ENCODE measurements at regions not wholly inside any gene's neighbourhood (a gene's known extent, or its start where the extent isn't known, plus 50 kb on each side); places are given as distances from the start of the nearest gene placed in this dataset.
"Not testable (repeated sequence)": the region's sequence is repeated elsewhere in the genome, so short reads cannot be mapped to it uniquely, and the experiment has no call there.

- TF ChIP-seq ZFX (IDR thresholded peaks at IDR 0.05) (no peak), CTCF (conservative IDR thresholded peaks at IDR 0.05) (no peak)
- no peak overlapping the region for H3K27ac ChIP-seq
Observed at GRCh38 chr11:22930816-22931594, 70.7 kb upstream of the CCDC179 start.

- no peak overlapping the region for H3K27ac ChIP-seq
- no peak for TF ChIP-seq CTCF (conservative IDR thresholded peaks at IDR 0.05)
- no peak for TF ChIP-seq ZFX (IDR thresholded peaks at IDR 0.05)
Observed at GRCh38 chr11:22938691-22939090, 78.4 kb upstream of the CCDC179 start.

- H3K27ac ChIP-seq = not testable (repeated sequence)
Observed at GRCh38 chr11:22941544-22941943, 81.3 kb upstream of the CCDC179 start.

GRCh38 chr11:22957786-22958185 lies 97.5 kb upstream of the CCDC179 start:
- H3K27ac ChIP-seq = peak overlapping the region; percentile 42; the same call in 1 of the 2 replicates
- no peak for TF ChIP-seq ZFX (IDR thresholded peaks at IDR 0.05)
- TF ChIP-seq CTCF (conservative IDR thresholded peaks at IDR 0.05) = no peak

- no peak for TF ChIP-seq CTCF (conservative IDR thresholded peaks at IDR 0.05)
- no peak for TF ChIP-seq ZFX (IDR thresholded peaks at IDR 0.05)
- no peak overlapping the region for H3K27ac ChIP-seq
Observed at GRCh38 chr11:22974251-22974650, 114.0 kb upstream of the CCDC179 start.

- no peak overlapping the region for H3K27ac ChIP-seq
- TF ChIP-seq CTCF (conservative IDR thresholded peaks at IDR 0.05) (no peak), ZFX (IDR thresholded peaks at IDR 0.05) (no peak)
Observed at GRCh38 chr11:22976146-22976545, 115.9 kb upstream of the CCDC179 start.

- no peak for TF ChIP-seq ZFX (IDR thresholded peaks at IDR 0.05)
- TF ChIP-seq CTCF (conservative IDR thresholded peaks at IDR 0.05) = no peak
- H3K27ac ChIP-seq = no peak overlapping the region
Observed at GRCh38 chr11:22982903-22983302, 122.6 kb upstream of the CCDC179 start.

GRCh38 chr11:22984045-22984444 lies 123.8 kb upstream of the CCDC179 start:
- no peak for TF ChIP-seq ZFX (IDR thresholded peaks at IDR 0.05)
- TF ChIP-seq CTCF (conservative IDR thresholded peaks at IDR 0.05) = no peak
- no peak overlapping the region for H3K27ac ChIP-seq

Measured in C4-2B (cell line).